ENCODE measurements at regions not wholly inside any gene's neighbourhood (a gene's known extent, or its start where the extent isn't known, plus 50 kb on each side); places are given as distances from the start of the nearest gene placed in this dataset.

DNA sequence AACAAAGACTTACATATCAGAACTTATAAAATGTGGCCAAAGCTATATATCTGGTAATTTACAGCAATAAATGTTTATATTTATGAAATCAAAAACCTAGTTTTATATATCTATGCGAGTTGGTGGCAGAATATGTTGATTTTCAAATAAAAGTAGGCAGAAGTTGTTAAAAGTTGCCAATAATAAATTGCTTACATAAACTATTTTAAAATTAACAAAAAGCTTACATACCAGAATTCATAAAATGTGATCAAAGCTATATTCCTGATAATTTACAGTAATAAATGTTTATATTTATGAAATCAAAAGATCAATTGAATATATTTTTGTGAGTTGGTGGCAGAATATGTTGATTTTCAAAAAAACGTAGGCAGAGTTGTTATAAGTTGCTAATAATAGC is 451.8 kb upstream of the KHDRBS2 start:
- no TSS peak for BruUV-seq (replicated peaks)

GRCh38 chr6:62721408-62721807 is 435.4 kb upstream of the KHDRBS2 start:
- Histone ChIP-seq H3F3A (ENCODE audit: insufficient read depth, low read depth) (no peaks in the 10 kb centered on the region), H3K4me3 (no peak overlapping the region), H3K27ac (no peak overlapping the region), H3K36me3 (ENCODE audit: low read depth) (no peaks in the 10 kb centered on the region), H2AFZ (no peak overlapping the region), H3K4me1 (replicated peaks; ENCODE audit: insufficient read depth) (no peaks in the 10 kb centered on the region), H3K4me2 (no peak overlapping the region), H3K27me3 (ENCODE audit: insufficient read depth, low read depth) (no peaks in the 10 kb centered on the region), H3K79me2 (ENCODE audit: low read depth) (no peaks in the 10 kb centered on the region), H3K9me3 (ENCODE audit: insufficient read depth, low read depth) (no peaks in the 10 kb centered on the region), H4K20me1 (ENCODE audit: insufficient read depth) (no peaks in the 10 kb centered on the region; the same call in 1 of the 2 replicates), H3K9me2 (ENCODE audit: insufficient read depth) (no peaks in the 10 kb centered on the region; the same call in 1 of the 2 replicates)
- intact Hi-C loops (cut with micrococcal nuclease; ENCODE audit: unreplicated experiment) = no loop called here
- BruUV-seq (replicated peaks) = no TSS peak
- no peak for DNase-seq
- ChIA-PET CTCF (no interaction called here), POLR2A (ENCODE audit: unreplicated experiment) (no interaction called here)
- TF ChIP-seq, protein P1, sequence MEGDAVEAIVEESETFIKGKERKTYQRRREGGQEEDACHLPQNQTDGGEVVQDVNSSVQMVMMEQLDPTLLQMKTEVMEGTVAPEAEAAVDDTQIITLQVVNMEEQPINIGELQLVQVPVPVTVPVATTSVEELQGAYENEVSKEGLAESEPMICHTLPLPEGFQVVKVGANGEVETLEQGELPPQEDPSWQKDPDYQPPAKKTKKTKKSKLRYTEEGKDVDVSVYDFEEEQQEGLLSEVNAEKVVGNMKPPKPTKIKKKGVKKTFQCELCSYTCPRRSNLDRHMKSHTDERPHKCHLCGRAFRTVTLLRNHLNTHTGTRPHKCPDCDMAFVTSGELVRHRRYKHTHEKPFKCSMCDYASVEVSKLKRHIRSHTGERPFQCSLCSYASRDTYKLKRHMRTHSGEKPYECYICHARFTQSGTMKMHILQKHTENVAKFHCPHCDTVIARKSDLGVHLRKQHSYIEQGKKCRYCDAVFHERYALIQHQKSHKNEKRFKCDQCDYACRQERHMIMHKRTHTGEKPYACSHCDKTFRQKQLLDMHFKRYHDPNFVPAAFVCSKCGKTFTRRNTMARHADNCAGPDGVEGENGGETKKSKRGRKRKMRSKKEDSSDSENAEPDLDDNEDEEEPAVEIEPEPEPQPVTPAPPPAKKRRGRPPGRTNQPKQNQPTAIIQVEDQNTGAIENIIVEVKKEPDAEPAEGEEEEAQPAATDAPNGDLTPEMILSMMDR (conservative IDR thresholded peaks at IDR 0.05) = no peak
- no peak for TF ChIP-seq EZH2 (IDR thresholded peaks at IDR 0.05; ENCODE audit: low read depth)

More for the DNA sequence above, 451.8 kb upstream of the KHDRBS2 start:
- intact Hi-C loops (cut with micrococcal nuclease; ENCODE audit: unreplicated experiment) = no loop called here
- Histone ChIP-seq H2AFZ (no peak overlapping the region), H3K4me3 (no peak overlapping the region), H3K9me2 (ENCODE audit: insufficient read depth) (no peaks in the 10 kb centered on the region; the same call in 1 of the 2 replicates), H3K9me3 (ENCODE audit: insufficient read depth, low read depth) (no peaks in the 10 kb centered on the region), H4K20me1 (ENCODE audit: insufficient read depth) (no peaks in the 10 kb centered on the region), H3K36me3 (ENCODE audit: low read depth) (no peaks in the 10 kb centered on the region), H3K4me1 (replicated peaks; ENCODE audit: insufficient read depth) (no peaks in the 10 kb centered on the region), H3F3A (ENCODE audit: insufficient read depth, low read depth) (no peaks in the 10 kb centered on the region), H3K27me3 (ENCODE audit: insufficient read depth, low read depth) (no peaks in the 10 kb centered on the region), H3K4me2 (no peak overlapping the region), H3K79me2 (ENCODE audit: low read depth) (no peaks in the 10 kb centered on the region), H3K27ac (no peak overlapping the region)
- POLR2A ChIA-PET (ENCODE audit: unreplicated experiment) = no interaction called here
- CTCF ChIA-PET = no interaction called here
- DNase-seq = no peak
- TF ChIP-seq EZH2 (IDR thresholded peaks at IDR 0.05; ENCODE audit: low read depth) = no peak
- TF ChIP-seq, protein P1 (conservative IDR thresholded peaks at IDR 0.05) = no peak

DNA sequence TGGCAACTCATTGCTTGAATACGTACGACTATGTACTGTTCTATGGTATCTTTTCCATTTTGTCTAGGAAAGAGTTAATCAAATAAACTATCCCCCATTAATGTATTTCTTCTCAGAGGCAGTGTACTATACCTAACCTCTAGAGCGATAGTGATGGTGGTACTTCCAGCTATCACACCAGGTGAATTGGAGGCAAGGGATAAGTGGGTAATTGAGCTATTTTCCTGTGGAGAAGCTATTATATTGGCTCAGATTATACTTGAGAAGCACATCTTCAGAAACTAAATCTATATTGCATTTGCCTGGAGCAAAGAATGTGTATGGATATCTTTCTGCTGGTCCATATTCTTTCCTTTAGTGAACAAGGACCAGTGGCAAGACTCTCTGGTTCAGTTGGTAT is 430.7 kb upstream of the KHDRBS2 start:
- ChIA-PET CTCF (no interaction called here), POLR2A (ENCODE audit: unreplicated experiment) (no interaction called here)
- no peak overlapping the region for H3K27ac ChIP-seq
- H3F3A ChIP-seq (ENCODE audit: insufficient read depth, low read depth) = no peaks in the 10 kb centered on the region
- no peaks in the 10 kb centered on the region; the same call in 1 of the 2 replicates for H3K9me2 ChIP-seq (ENCODE audit: insufficient read depth)
- no TSS peak for BruUV-seq (replicated peaks)
- no peaks in the 10 kb centered on the region for H3K36me3 ChIP-seq (ENCODE audit: low read depth)
- no peaks in the 10 kb centered on the region for H3K79me2 ChIP-seq (ENCODE audit: low read depth)
- intact Hi-C loops (cut with micrococcal nuclease; ENCODE audit: unreplicated experiment) = no loop called here
- H3K4me3 ChIP-seq = no peak overlapping the region
- DNase-seq = no peak
- no peak for TF ChIP-seq EZH2 (IDR thresholded peaks at IDR 0.05; ENCODE audit: low read depth)
- TF ChIP-seq, protein P1 (conservative IDR thresholded peaks at IDR 0.05) = no peak
- H4K20me1 ChIP-seq (ENCODE audit: insufficient read depth) = no peaks in the 10 kb centered on the region; the same call in 1 of the 2 replicates
- no peaks in the 10 kb centered on the region for H3K27me3 ChIP-seq (ENCODE audit: insufficient read depth, low read depth)
- H3K9me3 ChIP-seq (ENCODE audit: insufficient read depth, low read depth) = no peaks in the 10 kb centered on the region
- no peak overlapping the region for H3K4me2 ChIP-seq
- no peaks in the 10 kb centered on the region for H3K4me1 ChIP-seq (replicated peaks; ENCODE audit: insufficient read depth)
- H2AFZ ChIP-seq = no peak overlapping the region
